ENCODE measurements at regions not wholly inside any gene's neighbourhood (a gene's known extent, or its start where the extent isn't known, plus 50 kb on each side); places are given as distances from the start of the nearest gene placed in this dataset.
"Not testable (repeated sequence)": the region's sequence is repeated elsewhere in the genome, so short reads cannot be mapped to it uniquely, and the experiment has no call there.

DNA sequence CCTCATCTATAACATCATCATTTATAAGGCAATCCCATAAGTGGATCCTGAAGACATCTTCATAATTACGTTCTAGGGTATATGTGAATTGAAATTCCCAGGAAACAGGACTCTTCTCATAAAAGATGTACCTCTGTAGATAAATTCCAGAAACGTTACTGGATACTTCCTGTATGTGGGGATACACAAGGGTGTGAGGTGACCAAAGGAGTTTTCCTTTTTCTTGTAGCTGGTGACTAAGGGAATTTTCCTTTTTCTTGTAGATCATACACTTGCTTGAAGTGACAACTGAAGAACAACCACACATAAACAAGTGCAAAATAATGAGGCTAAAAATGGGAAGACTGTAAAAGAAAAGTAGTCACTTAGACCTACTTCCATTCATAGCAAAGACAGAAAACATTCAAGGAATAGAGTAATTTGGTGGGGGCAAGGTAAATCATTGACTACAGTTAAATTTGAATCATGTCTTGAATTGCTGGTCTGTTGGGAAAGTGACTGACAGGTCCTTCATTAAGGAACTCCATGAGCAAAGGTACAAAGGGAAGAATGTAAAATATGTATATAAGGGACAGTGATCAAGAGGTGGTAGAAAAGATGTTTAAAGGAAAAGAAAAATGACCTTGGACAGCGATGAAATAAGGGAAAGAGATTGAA is 53.2 kb upstream of the UBE2E3 start:
- no peak for DNase-seq

DNA sequence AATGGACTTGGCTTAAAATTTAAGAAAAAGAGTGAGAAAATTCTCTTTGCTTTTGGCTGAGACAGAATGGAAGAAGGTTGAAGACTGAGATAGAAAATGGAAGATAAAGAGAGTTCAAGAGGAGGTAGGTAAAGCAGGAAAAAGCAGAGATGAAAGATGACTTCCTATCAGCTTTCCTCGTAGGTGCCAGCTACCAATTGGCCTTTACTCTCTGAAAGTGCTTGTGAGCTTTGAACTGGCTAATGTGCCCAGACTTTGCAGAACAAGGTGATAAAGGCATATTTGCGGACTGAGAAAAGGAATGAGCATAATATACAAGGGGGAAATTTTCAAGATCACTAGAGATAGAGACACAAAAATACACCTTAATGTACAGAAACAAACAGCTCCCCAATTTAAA is 54.7 kb upstream of the UBE2E3 start:
- no peak for DNase-seq

DNA sequence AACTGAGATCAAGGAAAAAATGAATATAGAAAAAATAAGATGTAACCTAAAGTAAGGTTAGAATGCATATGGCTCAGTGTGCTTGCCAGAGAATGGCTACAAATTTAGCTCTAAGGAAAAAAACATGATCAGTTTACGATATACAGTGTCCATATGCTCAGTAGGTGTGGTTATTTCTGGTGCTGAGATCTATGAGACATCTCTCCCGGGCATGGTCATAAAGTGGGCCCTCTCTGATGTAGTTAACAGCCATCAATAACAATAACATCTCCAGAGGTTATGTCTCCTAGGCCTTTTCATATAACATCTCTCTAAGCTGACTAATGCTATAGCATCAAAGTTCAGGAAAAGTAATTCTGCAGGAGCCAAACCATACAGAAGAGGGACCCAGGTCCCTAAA is 56.3 kb upstream of the UBE2E3 start:
- DNase-seq, result no peak

DNA sequence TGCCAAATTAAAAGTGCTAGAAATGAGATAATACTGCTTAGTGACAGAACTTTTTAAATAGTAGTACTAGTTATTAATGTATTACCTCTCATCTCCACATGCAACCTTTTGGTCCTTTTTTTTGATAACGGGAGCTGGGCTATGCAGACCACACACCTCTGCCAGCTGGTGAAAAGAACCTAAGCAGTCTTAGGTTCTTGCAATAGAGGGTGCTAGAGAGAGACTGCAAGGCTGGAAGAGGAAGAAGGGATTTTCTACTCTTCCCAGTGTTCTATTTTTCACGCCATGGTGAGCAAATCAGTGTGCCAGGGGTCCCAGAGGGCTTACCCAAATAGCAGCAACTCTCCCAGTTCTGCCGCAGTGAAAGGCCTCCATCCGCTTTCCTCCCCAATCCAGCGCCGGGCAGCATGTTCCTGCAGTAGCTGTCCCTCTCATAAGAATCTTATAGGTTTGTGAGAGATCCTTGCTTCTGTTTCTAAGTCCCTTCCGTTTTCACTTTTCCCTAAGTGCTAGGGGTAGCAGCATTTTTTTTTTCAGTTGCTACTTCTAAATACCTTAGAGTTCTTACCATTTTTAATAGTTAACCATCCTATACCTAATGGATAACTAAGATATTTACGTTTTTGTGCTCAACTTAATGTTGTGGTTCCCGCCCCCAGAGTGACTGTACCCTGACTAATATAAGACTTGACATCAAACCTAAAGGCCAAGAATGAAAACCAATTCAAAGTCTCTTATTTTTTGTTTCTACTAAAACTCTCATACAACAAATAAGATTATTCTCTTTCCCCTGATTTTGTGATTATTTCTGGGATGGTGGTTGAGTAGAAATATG is 69.4 kb upstream of the UBE2E3 start:
- no peak for DNase-seq

DNA sequence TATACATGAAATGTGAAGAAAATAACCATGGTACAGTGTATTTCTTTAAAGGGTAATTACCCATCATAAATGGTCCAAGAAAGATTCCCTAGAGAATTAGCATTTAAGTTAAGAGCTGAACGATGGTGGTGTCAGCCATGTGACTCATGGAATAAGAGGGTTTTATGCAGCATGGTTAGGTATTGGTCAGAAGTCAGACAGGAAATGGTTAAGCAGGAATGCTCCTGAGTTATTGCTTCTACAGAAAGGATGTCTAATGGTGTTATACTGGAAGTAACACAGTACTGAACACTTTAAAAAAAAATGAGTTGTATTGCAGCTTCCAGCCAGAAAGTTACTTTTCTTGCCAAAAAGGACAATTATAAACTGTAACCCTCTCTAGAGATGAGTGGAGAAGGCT is 72.7 kb upstream of the UBE2E3 start:
- no peak for DNase-seq

DNA sequence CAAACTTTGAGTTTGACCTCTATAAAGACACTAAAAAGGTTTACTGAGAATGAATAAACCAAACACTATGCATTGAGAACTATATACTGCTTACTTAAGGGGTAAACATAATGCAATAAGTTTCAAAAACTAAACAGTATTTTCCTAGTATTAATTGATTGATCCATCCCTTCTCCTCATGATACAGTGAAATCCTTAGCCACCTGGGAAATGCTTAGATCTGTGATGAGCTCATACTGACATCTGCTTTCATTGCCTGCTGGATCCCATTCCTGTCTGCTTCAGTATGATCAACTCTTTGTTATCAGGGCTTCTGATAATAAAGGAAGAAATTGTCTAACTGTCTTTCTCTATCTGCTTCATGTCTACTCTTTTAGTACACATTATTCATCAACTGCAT is 74.9 kb upstream of the UBE2E3 start:
- no peak for DNase-seq

DNA sequence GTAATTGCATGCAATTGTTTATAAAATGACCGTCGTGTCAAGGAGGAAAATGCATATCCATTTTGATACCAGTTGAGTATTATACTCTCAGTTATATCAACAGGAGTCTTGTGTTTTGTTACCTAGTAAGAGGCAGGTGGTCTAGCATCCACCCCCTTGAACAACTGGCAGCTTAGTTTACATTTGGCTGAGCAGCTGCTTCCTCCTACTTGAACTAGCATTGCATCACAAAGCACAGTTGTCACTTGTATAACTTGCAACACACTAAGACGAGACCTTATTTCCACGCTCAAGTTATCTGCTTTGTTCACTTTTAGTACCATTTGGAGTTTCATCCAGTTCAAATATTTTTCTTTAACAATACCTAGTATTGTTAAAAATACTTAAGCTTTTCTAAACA is 75.4 kb upstream of the UBE2E3 start:
- DNase-seq, result peak; percentile 45

DNA sequence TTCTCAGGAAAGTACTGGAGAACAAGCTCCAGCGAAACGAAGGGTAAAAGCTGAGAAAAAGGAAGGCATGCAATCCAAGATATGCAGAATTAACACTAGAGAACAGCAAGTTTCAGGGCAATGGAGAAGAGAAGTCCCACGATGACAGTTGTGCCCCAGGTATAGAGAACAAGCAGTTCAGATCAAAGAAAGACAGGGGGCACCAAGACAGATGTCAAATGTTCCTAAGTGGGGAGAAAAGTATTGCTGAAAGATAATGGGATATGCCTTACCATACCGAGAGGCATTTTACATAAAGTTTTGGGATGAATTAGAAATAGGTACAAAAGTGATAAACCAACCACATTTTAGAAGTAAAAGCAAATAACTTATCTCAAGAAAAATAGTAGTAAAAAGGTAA is 79.1 kb upstream of the UBE2E3 start:
- no peak for DNase-seq

DNA sequence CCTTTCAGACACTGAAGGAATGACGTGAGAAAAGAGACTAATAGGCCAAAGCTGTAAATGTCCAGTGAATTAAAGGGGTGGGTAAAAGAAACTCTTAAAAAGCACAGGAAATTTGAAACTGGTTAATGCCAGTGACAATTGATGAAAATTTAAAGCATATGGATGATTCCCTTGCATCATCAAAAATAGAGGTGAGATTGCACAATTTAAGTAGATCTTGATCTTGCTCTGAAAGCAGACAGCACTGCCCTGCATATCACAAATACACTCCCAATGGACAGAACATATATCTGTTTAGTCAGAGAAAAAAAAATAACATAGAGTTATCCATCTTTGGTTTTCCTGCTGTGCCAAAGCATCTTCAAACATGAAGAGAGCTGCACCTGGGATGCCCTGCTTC is 86.7 kb upstream of the UBE2E3 start:
- DNase-seq, result no peak

DNA sequence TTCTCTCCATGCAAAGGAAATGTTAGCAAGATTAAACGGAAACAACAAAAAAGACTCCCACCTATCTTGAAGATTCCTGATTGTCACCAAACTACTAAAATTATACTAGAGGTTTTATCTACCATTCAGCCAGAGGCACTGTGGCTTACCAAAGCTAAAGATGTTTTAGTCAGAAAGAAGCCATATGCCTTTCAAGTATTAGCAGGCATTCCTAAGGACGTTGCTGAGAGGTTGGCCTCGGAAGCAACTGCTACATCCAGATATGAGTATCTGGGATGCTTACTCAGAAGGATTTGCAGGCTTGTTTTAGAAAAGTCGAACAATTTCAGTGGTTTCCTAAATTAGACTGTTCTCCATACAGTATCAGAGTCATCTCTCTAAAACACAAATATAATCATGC is 88.3 kb upstream of the UBE2E3 start:
- no peak for DNase-seq

DNA sequence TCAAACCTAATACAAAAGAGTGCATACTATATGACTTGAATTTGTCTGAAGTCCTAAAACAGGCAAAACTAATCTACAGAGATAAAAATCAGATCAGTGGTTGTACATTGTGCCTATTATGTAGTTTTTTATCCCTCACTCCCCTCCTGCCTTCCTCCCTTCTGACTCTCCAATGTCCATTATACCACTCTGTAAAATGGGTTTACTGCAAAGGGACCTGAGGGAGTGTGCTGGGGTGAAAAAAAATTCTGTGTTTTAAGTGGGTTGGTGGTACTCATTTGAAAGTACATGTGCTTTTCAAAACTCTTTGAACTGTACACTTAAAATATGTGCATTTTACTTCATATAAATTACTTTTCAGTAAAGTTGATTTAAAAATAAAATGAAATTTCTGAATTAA is 89.0 kb upstream of the UBE2E3 start:
- no peak for DNase-seq

DNA sequence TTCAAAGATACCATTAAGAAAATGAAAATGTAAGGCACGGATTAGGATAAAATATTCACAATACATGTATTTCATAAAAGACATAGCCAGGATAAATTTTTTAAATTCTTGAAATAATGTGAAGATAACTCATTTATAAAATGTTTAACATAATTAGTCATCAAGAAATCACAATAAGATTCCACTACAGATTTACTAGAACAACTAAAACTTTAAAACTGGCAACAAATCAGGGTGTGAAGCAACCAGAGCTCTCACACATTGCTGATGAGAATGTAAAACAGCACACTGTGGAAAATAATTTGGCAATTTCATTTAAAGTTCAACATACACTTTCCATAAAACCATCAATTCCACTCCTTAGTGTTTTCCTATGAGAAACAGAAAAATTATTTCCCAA is 89.6 kb upstream of the UBE2E3 start:
- no peak for DNase-seq

DNA sequence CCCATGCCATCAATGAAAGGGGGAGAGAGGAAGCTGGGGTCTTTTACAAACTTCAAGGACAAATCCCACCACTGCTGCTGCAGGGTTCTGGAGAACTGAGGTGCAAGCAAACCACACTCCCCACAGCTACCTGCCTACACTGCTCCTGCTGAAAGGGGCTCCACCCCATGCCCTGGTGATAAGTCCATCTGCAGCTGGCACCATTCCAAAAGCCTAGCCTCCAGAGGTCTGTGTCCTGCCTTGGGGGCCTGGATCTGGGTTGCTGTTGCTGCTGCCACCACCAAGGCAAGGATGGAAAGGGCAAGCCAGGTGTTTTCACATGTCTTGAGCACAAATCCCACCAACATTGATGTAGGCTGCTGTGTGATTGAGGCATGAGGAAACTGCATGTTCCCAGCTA is 97.4 kb upstream of the UBE2E3 start:
- DNase-seq, result no peak

DNA sequence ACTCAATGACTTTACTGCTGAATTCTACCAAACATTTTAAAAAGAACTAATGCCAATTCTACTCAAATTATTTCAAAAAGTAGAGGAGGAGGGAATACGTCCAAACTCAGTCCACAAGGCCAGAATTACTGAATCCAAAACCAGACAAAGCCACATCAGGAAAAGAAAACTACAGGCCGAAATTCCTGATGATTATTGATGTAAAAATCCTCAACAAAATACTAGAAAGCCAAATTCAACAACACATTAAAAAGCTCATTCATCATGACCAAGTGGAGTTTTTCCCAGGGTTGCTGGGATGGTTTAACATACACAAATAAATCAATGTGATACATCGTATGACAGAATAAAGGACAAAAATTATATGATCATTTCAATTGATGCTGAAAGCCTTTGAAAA is 103.9 kb upstream of the UBE2E3 start:
- DNase-seq, result no peak

DNA sequence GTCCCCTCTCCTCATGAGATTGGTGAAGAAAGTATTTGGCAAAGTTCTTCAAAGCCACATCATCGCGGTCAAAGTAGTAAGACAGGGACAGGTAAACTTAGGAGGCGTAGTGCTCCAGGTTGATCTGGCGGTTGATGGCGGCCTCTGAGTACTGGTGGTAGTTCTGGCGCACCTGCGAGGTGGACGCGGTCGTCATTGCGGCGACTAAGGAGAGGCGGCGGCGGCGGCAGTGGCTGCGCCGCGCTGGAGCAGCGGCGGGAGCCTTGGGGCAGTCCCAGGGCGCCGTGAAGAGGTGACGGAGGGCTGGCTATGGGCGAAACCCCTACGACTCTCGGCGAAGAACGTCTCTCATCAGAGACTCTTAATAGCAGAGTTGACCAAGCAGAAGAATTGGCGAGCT is 107.2 kb upstream of the UBE2E3 start:
- DNase-seq, result no peak

DNA sequence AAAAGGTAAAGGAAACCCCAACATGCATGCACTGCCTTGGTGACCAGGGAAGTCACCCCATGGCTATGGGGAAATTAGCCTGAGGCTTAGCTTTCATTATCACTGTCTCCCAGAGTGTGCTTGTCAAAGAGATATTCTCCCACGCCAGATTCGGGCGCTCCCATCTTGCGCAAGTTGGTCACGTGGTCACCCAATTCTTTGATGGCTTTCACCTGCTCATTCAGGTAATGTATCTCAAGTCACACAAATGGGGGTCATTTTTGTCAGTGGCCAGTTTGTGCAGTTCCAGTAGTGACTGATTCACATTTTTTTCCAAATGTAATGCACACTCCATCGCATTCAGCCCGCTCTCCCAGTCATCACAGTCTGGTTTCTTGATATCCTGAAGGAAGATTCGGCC is 107.6 kb upstream of the UBE2E3 start:
- DNase-seq, result not testable (repeated sequence)

DNA sequence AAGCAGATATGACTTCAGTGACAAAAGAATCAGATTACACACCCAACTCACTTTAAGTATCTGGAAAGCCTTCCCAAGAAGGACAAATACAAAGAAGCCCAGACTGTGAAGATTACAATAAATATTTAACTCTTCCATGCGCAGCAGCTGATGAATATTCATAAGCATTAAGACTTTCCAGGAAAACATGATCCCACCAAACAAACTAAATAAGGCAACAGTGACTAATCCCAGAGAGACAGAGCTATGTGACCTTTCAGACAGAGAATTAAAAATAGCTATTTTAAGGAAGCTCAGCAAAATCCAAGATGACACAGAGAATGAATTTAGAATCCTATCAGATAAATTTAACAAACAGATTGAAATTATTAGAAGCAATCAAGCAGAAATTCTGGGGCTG is 108.2 kb upstream of the UBE2E3 start:
- no peak for DNase-seq

DNA sequence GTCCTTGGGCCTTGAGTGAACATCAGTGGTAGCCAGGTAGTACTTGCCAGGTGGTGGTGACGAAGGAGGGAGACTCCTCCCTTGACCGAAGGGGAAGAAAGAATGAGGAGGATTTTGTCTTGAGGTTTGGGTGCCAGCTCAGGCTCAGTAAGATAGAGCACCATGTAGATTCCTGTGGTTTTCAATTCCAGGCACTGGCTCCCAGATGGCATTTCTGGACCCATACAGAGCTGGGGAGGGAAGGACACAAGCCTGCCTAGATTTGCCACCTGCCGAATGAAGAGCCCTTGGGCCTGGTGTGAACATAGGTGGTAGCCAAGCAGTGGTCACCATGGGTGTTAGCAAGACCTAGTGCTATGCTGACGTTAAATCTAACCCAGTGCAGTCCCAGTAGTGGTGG is 108.8 kb upstream of the UBE2E3 start:
- DNase-seq, result no peak

DNA sequence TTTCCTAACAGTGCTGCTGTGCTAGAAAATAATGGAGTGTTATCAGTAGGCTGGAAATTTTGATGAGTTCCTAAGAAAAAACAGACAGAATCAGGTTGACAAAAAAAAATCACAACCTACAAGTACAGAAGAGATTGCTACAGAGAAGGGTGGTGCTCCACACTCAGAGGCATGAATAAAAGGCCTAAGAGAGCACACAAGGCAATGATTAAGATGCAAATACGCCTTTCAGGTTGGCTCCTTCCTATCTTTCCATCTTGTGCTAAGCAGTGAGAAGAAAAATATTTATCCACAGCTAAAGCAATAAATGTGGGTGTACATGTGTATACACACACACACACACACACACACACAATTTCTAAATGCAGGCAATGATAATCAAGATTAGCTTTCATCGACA is 130.6 kb upstream of the UBE2E3 start:
- DNase-seq, result no peak

DNA sequence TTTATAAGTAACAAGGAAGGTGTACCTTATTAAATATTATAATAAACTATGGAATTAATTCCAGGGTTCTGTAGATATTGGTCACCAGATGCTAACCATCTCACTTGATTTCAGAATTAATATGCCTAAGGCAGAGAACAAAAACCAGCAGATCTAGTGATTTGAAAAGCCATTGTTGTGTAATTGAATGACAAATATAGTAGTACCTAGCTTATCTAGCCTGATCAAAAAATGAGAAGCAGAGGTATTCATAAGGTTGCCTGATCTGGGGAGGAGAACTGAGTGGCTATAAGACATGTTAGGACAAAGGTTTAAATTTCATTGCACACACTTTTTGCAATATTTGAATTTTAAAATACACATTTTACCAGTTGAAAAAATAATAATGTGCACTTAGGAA is 132.0 kb upstream of the UBE2E3 start:
- no peak for DNase-seq

DNA sequence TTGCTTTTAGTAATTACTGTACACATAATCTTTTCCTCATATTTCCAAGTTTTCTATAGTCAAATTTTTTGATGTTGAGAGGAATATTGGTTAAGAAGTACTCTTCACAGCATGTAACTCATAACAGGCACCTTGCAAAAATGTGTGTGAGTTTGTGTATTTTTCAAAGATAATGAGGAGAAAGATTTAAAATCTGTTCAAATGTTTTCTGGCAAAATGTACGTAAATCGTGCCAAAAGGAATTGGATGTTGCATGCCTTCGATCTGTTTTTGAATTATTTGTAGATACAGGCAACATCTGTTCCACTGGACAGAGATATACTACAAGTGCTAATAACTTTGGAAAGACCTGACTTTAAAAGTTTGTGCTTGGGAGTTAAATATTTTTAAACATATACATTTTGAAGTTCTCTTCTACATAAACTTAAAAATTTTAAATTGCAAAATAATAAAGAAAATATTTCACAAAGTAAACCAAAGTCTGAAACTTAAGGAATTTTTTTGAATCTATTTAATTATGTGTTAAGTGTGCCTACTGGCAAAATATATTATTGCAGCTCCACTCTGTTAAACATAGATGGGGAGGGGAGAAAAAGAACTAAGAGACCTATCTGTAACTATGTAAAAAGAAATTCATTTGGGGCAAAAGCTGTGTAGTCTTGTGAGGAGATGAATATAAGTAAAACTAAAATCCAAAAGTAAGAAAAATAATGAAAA is 133.5 kb upstream of the UBE2E3 start:
- DNase-seq, result no peak

DNA sequence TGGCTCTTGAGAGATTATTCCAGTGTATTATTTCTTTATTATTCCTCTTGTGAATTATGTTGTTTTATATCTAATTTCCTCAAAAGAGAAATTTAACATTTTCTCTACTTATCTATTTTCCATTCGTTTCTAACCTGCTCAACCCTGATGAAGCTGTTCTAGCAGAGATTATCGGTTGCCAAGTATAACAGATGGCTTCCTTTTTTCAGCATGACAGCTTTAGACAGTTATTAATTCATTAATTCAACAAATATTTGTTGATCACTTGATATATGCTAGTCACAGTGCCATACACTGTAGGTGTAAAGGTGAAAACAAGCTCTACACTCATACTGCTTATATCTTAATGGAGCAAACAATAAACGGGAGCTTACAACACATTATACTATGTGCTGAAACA is 137.9 kb upstream of the UBE2E3 start:
- DNase-seq, result no peak

DNA sequence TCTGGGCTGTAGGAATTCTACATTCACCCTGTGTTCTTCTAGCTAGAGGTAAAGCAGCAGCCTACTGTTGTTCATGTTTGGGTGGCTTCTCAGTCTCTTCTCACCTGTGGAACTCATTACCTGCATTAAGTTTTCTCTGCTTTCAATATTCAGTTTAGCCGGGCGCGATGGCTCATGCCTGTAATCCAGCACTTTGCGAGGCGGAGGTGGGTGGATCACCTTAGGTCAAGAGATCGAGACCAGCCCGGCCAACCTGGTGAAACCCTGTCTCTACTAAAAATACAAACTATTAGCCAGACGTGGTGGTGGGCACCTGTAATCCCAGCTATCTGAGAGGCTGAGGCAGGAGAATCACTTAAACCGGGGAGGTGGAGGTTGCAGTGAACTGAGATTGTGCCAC is 139.8 kb upstream of the UBE2E3 start:
- no peak for DNase-seq

DNA sequence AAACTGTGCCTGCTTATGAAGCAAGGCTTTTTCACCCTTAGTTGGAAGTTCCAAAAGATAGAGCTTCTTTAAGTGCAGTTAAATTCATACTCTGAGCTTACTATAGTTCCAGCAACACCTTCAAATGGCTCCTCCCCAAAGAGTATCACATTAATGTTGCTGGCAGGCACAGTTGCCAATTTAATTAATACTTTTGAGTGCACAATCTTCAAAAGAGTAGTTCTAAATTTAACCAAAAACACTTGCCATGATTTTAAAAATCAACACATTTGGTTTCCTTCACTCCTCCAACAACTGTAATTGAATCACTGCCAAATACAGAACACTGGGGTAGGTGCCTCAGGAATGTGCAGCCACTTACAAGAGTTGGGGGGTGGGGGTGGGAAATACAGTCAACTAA is 150.6 kb upstream of the UBE2E3 start:
- no peak for DNase-seq

All from NCI-H1436 treated with DMSO at 0.1 percent for 48 hours (cell line).